ENCODE measurements at regions not wholly inside any gene's neighbourhood (a gene's known extent, or its start where the extent isn't known, plus 50 kb on each side); places are given as distances from the start of the nearest gene placed in this dataset.

DNA sequence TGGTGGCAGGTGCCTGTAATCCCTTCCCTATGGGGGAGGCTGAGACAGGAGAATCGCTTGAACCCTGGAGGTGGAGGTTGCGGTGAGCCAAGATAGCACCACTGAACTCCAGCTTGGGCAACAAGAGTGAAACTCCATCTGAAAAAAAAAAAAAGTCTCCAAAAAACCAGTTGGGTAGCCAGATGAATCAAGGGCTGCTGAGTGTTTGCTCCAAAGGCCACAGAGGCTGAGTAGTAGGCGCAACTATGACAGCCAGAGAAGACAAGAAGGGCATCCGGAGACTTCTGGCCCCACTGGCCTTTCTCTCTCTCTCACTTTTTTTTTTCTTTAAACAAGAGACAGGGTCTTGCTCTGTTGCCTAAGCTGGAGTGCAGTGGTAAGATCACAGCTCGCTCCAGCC, 131.8 kb downstream of the SMAD6 start:
- in situ Hi-C loops (cut with MboI) = no loop called here
- no peaks in the 10 kb centered on the region for H3K27me3 ChIP-seq (ENCODE audit: control insufficient read depth in 2 of 2, insufficient read depth in 2 of 2, low read length in 2 of 2)
- BruUV-seq (replicated peaks) = no TSS peak
- H3K27ac ChIP-seq (ENCODE audit: extremely low read depth, low read depth, low read length) = no peak overlapping the region
- no peak overlapping the region for H3K4me2 ChIP-seq (ENCODE audit: insufficient read depth, low read length)
- no peak overlapping the region for H3K4me3 ChIP-seq
- H2AFZ ChIP-seq (ENCODE audit: low read depth, low read length) = no peak overlapping the region
- POLR2A ChIA-PET = interaction anchor here (1.6 kb wide), 1 partner anchor 12 kb away, joined by 4 read pairs; no protein-coding TSS in a partner anchor
- CTCF ChIA-PET (ENCODE audit: low intra/inter-chr PET ratio) = interaction anchor here (0.6 kb wide), 1 partner anchor 71 kb away, joined by 3 read pairs; no protein-coding TSS in a partner anchor
- H3K9ac ChIP-seq (ENCODE audit: insufficient read depth in 1 of 2, low read depth in 2 of 2, low read length in 2 of 2) = no peak overlapping the region
- no peaks in the 10 kb centered on the region for H4K20me1 ChIP-seq (replicated peaks; ENCODE audit: control insufficient read depth, insufficient read depth, low read length)
- ATAC-seq (no peak), FAIRE-seq (no peak), DNase-seq (ENCODE audit: extremely low read depth in 1 of 4, low spot score in 3 of 4) (no peak)
- H3K79me2 ChIP-seq (ENCODE audit: control insufficient read depth, insufficient read depth, low read length) = no peaks in the 10 kb centered on the region
- WGBS (ENCODE audit: insufficient coverage, low coverage, missing lambda C conversion rate) = 78% methylated on average over 5 of the region's 5 CpGs
- no peaks in the 10 kb centered on the region for H3K9me1 ChIP-seq (ENCODE audit: control insufficient read depth, insufficient read depth, low read length)
- H3K4me1 ChIP-seq (replicated peaks in 1 of 2; ENCODE audit: control insufficient read depth in 2 of 2, insufficient read depth in 2 of 2, low read length in 2 of 2) = peaks cover 0 to 6% of the 10 kb centered on the region in 2 experiments; a peak in 1 of 5 replicates
- H3K9me3 ChIP-seq (replicated peaks; ENCODE audit: control insufficient read depth, insufficient read depth, low read depth, low read length) = no peaks in the 10 kb centered on the region
- no peaks in the 10 kb centered on the region for H3K36me3 ChIP-seq (ENCODE audit: control insufficient read depth, insufficient read depth, low read length)
- intact Hi-C loops (cut with micrococcal nuclease) = no loop called here
- TF ChIP-seq MYNN (IDR thresholded peaks at IDR 0.05) (no peak), MYNN (CRISPR knock-in tag; IDR thresholded peaks at IDR 0.05) (no peak)

DNA sequence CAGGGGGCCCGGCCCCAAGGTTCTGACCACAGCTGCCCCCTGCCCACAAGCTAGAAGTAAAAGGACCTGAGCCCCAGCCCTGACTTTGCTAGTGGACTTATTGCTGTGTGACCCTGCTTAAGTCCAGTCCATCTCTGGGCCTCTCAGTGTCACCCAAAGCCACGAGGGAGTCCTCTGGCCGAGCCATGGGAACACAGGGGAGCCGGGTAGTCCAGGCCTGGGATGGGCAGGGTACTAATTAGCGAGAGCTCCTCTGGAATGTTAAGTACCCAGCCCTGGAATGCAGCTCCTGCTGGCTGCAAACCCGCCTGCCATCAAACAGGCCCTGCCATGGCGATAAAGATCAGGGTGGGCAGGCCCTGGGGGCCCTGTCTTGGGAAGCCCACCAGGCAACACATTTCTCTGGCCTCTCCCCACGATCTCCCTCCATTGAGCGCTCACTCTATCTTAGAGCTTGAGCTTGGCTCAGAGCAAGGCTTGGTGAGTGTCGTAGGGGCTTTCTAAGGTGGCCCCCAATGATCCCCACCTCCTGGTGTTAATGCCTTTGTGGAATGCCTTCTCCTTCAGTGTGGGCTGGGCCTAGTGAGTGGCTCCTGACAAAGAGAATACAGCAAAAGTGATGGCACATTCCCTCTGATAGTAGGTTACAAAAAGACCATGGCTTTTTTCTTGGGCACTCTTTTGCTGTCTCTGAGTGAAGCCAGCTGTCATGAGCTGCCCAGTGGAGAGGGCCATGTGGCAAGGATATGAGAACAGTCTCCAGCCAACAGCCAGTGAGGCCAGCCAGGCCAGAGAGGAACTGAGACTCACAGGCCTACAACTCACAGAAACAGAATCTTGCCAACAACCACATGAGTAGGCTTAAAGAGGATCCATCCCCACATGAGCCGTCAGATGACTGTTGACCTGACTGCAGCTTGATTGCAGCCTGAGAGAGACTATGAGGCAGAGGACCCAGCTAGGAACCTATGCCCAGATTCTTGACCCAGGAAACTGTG, 133.1 kb downstream of the SMAD6 start:
- H3K9ac ChIP-seq (ENCODE audit: insufficient read depth in 1 of 2, low read depth in 2 of 2, low read length in 2 of 2) = 0 out of 4 replicates have a peak overlapping the region, but pooled peaks of 1 of the 2 experiments have one; percentile 18
- no peak for FAIRE-seq
- no peak overlapping the region for H3K4me3 ChIP-seq
- H3K79me2 ChIP-seq (ENCODE audit: control insufficient read depth, insufficient read depth, low read length) = no peaks in the 10 kb centered on the region
- TF ChIP-seq ZFP36 (IDR thresholded peaks at IDR 0.05; ENCODE audit: low read depth, low read length, partially characterized antibody) = peak; percentile 36
- TF ChIP-seq, protein P1, sequence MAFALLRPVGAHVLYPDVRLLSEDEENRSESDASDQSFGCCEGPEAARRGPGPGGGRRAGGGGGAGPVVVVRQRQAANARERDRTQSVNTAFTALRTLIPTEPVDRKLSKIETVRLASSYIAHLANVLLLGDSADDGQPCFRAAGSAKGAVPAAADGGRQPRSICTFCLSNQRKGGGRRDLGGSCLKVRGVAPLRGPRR (CRISPR knock-in tag; IDR thresholded peaks at IDR 0.05) = no peak
- no peaks in the 10 kb centered on the region for H3K36me3 ChIP-seq (ENCODE audit: control insufficient read depth, insufficient read depth, low read length)
- BruUV-seq (replicated peaks) = no TSS peak
- no peaks in the 10 kb centered on the region for H3K27me3 ChIP-seq (ENCODE audit: control insufficient read depth in 2 of 2, insufficient read depth in 2 of 2, low read length in 2 of 2)
- H3K27ac ChIP-seq (ENCODE audit: extremely low read depth, low read depth, low read length) = no peak overlapping the region
- ChIA-PET CTCF (ENCODE audit: low intra/inter-chr PET ratio) (no interaction called here), POLR2A (interaction anchor here (0.5 to 1.4 kb wide), 4 partner anchors 10 to 637 kb away, joined by 3 to 6 read pairs (median 4); no protein-coding TSS in a partner anchor)
- no peaks in the 10 kb centered on the region for H3K9me1 ChIP-seq (ENCODE audit: control insufficient read depth, insufficient read depth, low read length)
- H3K4me2 ChIP-seq (ENCODE audit: insufficient read depth, low read length) = no peak overlapping the region
- H3K4me1 ChIP-seq (replicated peaks in 1 of 2; ENCODE audit: control insufficient read depth in 2 of 2, insufficient read depth in 2 of 2, low read length in 2 of 2) = peaks cover 0 to 6% of the 10 kb centered on the region in 2 experiments; a peak in 2 of 5 replicates
- no peak overlapping the region for H2AFZ ChIP-seq (ENCODE audit: low read depth, low read length)
- intact Hi-C loops (cut with micrococcal nuclease) (no loop called here), in situ Hi-C loops (cut with MboI) (no loop called here)
- no peak for ATAC-seq
- 47% methylated on average over 10 of the region's 11 CpGs for WGBS (ENCODE audit: insufficient coverage, low coverage, missing lambda C conversion rate)
- H3K9me3 ChIP-seq (replicated peaks; ENCODE audit: control insufficient read depth, insufficient read depth, low read depth, low read length) = no peaks in the 10 kb centered on the region
- DNase-seq (ENCODE audit: extremely low read depth in 1 of 4, low spot score in 3 of 4) = no peak
- H4K20me1 ChIP-seq (replicated peaks; ENCODE audit: control insufficient read depth, insufficient read depth, low read length) = no peaks in the 10 kb centered on the region
